Uterus (tissue), 3 donors: ENCODE measurements at regions not wholly inside any gene's neighbourhood (a gene's known extent, or its start where the extent isn't known, plus 50 kb on each side); places are given as distances from the start of the nearest gene placed in this dataset.
"Not testable (repeated sequence)": the region's sequence is repeated elsewhere in the genome, so short reads cannot be mapped to it uniquely, and the experiment has no call there.

Experiments used
- DNase-seq, 2 donors: peaks; one replicate each; pipeline ENCODE4 v3.0.0-alpha.2; 2019 to 2020
- H3K27ac ChIP-seq, 2 donors: fragments of 200-600 bp; sonication (generic); 1 replicate in 1 of 2; 2 replicates in 1 of 2; pipeline ENCODE4 v1.5.1; 2016 to 2018
- H3K27me3 ChIP-seq, 2 donors: fragments of 200-600 bp; sonication (generic); one replicate each; pipeline ENCODE4 v1.5.1; 2018 to 2019; ENCODE audit warnings: control low read depth in 1 of 2
- H3K36me3 ChIP-seq, 2 donors: fragments of 200-600 bp; sonication (generic); one replicate each; pipeline ENCODE4 v1.5.1; 2019; ENCODE audit warnings: control low read depth in 1 of 2
- H3K4me1 ChIP-seq, 2 donors: fragments of 200-600 bp; sonication (generic); one replicate each; pipeline ENCODE4 v1.5.1; 2018 to 2019; ENCODE audit warnings: control low read depth in 1 of 2
- H3K4me3 ChIP-seq, 2 donors: fragments of 200-600 bp; sonication (generic); 1 replicate in 1 of 2; 2 replicates in 1 of 2; pipeline ENCODE4 v1.5.1; 2018 to 2019; ENCODE audit warnings: mild to moderate bottlenecking in 1 of 2
- H3K9me3 ChIP-seq, 2 donors: fragments of 200-600 bp; sonication (generic); one replicate each; pipeline ENCODE4 v1.5.1; 2019; ENCODE audit warnings: control low read depth in 1 of 2
- POLR2A ChIP-seq, 2 donors: fragments of 450-650 bp; IDR thresholded peaks; one replicate each; pipeline ENCODE4 v1.6.1; 2016; ENCODE audit warnings: antibody characterized with exemption in 2 of 2, mild to moderate bottlenecking in 1 of 2, moderate library complexity in 1 of 2
- intact Hi-C: fragments of 100-400 bp; cut with DNase I; formaldehyde crosslinking; loops from one replicate; pipeline ENCODE4 v1.15.1; 2023; ENCODE audit warnings: low total_unique reads
- TF ChIP-seq, protein P1 (sequence below), 4 experiments: fragments of 200-600 bp in 2 of 4; fragments of 450-650 bp in 2 of 4; sonication (generic) in 2 of 4; IDR thresholded peaks; one replicate each; pipeline ENCODE4 v1.5.1; 2016 to 2019; ENCODE audit warnings: antibody characterized with exemption in 4 of 4, mild to moderate bottlenecking in 2 of 4, moderate library complexity in 1 of 4
- donor health status: DM: yes; HTN: yes; CAD: no.

DNA sequence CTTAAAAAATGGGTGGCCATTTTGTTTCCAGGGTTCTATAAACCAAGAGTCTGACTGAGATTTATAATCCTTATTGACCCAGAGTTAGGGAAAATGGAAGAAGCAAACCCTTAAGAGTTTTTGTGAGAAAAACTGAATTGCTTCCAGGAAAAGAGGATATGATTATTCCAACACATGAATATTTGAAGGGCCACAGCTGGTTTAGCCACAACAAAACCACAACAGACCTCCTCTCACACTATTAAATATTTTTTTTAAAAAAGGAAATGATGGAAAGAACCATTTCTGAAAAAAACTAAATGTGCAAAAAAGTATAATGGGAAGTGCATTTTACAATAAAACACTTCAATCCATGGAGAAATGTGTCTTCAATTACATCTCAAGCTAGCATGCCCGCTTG lies 182.7 kb downstream of the ETAA1 start:
- no peak for DNase-seq
- no peak for TF ChIP-seq POLR2A (IDR thresholded peaks at IDR 0.05)
- TF ChIP-seq, protein P1, sequence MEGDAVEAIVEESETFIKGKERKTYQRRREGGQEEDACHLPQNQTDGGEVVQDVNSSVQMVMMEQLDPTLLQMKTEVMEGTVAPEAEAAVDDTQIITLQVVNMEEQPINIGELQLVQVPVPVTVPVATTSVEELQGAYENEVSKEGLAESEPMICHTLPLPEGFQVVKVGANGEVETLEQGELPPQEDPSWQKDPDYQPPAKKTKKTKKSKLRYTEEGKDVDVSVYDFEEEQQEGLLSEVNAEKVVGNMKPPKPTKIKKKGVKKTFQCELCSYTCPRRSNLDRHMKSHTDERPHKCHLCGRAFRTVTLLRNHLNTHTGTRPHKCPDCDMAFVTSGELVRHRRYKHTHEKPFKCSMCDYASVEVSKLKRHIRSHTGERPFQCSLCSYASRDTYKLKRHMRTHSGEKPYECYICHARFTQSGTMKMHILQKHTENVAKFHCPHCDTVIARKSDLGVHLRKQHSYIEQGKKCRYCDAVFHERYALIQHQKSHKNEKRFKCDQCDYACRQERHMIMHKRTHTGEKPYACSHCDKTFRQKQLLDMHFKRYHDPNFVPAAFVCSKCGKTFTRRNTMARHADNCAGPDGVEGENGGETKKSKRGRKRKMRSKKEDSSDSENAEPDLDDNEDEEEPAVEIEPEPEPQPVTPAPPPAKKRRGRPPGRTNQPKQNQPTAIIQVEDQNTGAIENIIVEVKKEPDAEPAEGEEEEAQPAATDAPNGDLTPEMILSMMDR (IDR thresholded peaks at IDR 0.05) = no peak
- Histone ChIP-seq H3K9me3 (peaks cover 0 to 19% of the 10 kb centered on the region in 2 donors), H3K27ac (no peak overlapping the region), H3K27me3 (no peaks in the 10 kb centered on the region), H3K4me1 (no peaks in the 10 kb centered on the region), H3K4me3 (no peak overlapping the region), H3K36me3 (no peaks in the 10 kb centered on the region)
- intact Hi-C loops = no loop called here

DNA sequence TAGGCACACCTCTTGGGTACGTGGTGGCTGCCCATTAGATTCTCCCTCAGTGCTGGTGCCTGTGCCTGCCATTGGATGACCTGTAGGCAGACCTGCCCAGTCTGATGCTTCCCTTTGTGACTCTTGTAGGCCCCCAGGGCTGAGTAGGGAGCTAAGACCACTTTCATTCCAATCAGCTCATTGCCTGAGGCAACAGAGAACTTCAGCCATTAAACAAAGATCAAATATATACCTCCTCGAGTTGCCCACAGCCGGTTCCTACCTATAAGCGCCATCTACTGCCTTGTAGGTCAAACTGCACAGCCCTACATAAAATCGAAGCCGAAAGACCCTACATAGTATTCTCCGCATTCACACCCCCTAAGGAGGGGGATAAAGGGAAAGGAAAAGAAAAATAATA lies 184.6 kb downstream of the ETAA1 start:
- Histone ChIP-seq H3K36me3 (no peaks in the 10 kb centered on the region), H3K27me3 (no peaks in the 10 kb centered on the region), H3K9me3 (peaks cover 0 to 27% of the 10 kb centered on the region in 2 donors), H3K27ac (no peak overlapping the region), H3K4me3 (no peak overlapping the region), H3K4me1 (no peaks in the 10 kb centered on the region)
- intact Hi-C loops = no loop called here
- no peak for DNase-seq
- TF ChIP-seq, protein P1 (IDR thresholded peaks at IDR 0.05) = no peak
- TF ChIP-seq POLR2A (IDR thresholded peaks at IDR 0.05) = no peak

DNA sequence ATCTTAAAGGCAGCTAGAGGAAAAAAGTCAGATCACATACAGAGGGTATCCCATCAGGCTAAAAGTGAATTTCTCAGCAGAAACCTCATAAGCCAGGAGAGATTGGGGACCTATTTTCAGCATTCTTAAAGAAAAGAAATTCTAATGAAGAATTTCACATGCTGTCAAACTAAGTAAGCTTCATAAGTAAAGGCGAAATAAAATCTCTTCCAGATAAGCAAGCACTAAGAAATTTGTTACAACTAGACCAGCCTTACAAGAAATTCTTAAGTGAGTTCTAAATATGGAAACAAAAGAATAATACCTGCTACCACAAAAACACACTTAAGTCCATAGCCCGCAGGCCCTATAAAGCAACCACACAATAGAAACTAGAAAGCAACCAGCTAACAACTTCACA lies 186.1 kb downstream of the ETAA1 start:
- Histone ChIP-seq H3K27me3 (no peaks in the 10 kb centered on the region), H3K4me1 (no peaks in the 10 kb centered on the region), H3K9me3 (peaks cover 0 to 27% of the 10 kb centered on the region in 2 donors), H3K27ac (no peak overlapping the region), H3K4me3 (no peak overlapping the region), H3K36me3 (no peaks in the 10 kb centered on the region)
- intact Hi-C loops = no loop called here
- DNase-seq = no peak
- TF ChIP-seq POLR2A (IDR thresholded peaks at IDR 0.05) = no peak
- TF ChIP-seq, protein P1 (IDR thresholded peaks at IDR 0.05) = no peak

DNA sequence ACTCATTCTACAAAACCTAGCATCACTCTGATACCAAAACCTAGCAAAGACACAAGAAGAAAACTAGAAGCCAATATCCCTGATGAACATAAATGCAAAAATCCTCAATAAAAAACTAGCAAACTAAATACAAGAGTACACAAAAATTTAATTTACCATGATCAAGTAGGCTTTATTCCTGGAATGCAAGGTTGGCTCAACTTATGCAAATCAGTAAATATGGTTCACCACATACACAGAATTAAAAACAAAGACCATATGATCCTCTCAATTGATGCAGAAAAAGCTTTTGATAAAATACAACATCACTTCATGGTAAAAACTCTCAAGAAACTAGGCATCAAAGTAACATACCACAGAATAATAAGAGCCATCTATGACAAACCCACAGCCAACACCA lies 188.3 kb downstream of the ETAA1 start:
- Histone ChIP-seq H3K27me3 (no peaks in the 10 kb centered on the region), H3K36me3 (no peaks in the 10 kb centered on the region), H3K4me1 (no peaks in the 10 kb centered on the region), H3K9me3 (peaks cover 0 to 27% of the 10 kb centered on the region in 2 donors), H3K27ac (no peak overlapping the region), H3K4me3 (no peak overlapping the region)
- TF ChIP-seq, protein P1 (IDR thresholded peaks at IDR 0.05) = no peak
- TF ChIP-seq POLR2A (IDR thresholded peaks at IDR 0.05) = no peak
- no peak for DNase-seq
- intact Hi-C loops = no loop called here

DNA sequence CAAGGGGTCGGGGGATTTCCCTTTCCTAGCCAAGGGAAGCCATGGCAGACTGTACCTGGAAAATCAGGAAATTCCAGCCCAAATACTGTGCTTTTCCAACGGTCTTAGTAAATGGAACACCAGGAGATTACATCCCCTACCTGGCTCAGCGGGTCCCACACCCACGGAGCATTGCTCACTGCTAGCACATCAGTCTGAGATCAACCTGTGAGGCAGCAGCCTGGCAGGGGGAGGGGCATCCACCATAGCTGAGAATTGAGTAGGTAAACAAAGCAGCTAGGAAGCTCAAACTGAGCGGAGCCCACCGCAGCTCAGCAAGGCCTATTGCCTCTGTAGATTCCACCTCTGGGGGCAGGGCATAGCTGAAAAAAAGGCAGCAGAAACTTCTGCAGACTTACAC lies 192.0 kb downstream of the ETAA1 start:
- H3K27ac ChIP-seq, DNase-seq, intact Hi-C loops, H3K4me1 ChIP-seq, H3K9me3 ChIP-seq, H3K36me3 ChIP-seq, H3K27me3 ChIP-seq, H3K4me3 ChIP-seq: not testable (repeated sequence)

DNA sequence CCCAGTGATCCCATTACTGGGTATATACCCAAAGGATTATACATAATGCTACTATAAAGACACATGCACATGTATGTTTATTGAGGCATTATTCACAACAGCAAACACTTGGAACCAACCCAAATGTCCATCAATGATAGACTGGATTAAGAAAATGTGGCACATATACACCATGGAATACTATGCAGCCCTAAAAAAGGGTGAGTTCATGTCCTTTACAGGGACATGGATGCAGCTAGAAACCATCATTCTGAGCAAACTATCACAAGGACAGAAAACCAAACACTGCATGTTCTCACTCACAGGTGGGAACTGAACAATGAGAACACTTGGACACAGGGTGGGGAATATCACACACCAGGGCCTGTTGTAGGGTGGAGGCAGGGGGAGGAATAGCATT lies 197.4 kb downstream of the ETAA1 start:
- H3K9me3 ChIP-seq, H3K27ac ChIP-seq, H3K4me1 ChIP-seq, H3K36me3 ChIP-seq, intact Hi-C loops, H3K27me3 ChIP-seq, H3K4me3 ChIP-seq, DNase-seq: not testable (repeated sequence)
